HPDE6-E6E7 (cell line): ENCODE measurements at regions not wholly inside any gene's neighbourhood (a gene's known extent, or its start where the extent isn't known, plus 50 kb on each side); places are given as distances from the start of the nearest gene placed in this dataset.
"Not testable (repeated sequence)": the region's sequence is repeated elsewhere in the genome, so short reads cannot be mapped to it uniquely, and the experiment has no call there.

Experiments used
- DNase-seq: peaks from one replicate; pipeline ENCODE4 v3.0.0; 2011; ENCODE audit warnings: missing footprints; ENCODE audit errors: extremely low spot score

DNA sequence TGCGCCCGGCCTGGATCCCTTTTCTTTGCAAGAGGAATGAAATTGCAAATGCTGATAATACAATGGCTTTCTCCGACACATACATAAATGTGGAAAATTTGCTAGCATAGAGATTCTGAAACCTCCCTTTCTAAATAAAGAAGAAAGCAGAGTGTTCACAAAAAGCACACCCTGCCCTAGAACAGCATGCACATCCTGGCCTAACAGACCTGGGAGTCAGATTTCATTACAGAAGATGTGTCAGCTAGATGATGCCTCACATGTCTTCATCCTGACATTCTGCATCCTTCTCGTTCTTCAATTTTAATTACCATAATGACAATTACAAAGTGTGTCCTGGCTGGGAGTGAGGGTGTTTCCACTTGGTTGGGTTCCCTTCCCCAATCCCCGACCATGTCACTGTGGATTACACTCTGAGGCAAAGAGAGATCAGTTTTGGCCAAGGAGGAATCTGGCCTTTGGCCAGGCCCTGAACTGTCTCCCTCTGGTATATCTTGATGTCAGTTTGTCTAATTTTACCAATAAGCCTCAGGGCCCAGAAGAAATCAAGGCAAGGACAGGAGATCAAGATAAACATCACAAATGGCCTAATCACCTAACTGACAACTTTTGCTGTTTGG is 104.9 kb upstream of the SPATA12 start:
- no peak for DNase-seq

DNA sequence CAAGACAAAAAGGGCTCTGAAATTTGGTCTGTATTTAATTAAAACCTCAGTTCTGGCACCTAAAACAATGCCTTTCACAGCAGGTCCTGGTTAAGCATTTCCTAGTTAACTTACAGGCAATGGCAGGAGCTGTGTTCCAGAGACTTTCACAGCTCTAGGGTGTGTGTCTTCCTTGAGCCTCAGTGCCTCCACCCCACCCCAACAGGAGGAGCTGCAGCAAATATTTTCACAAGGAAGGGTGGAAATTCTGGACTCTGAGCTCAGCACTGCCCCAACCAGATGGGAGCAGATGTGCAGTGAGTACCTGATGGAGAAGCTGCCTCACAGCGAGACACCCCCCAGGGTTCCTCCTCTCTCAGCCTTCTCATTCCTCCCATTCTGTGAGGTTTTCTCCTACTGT is 106.3 kb upstream of the SPATA12 start:
- DNase-seq, result no peak

- no peak for DNase-seq
Observed at GRCh38 chr3:56952846-56953245, 107.6 kb upstream of the SPATA12 start.

DNA sequence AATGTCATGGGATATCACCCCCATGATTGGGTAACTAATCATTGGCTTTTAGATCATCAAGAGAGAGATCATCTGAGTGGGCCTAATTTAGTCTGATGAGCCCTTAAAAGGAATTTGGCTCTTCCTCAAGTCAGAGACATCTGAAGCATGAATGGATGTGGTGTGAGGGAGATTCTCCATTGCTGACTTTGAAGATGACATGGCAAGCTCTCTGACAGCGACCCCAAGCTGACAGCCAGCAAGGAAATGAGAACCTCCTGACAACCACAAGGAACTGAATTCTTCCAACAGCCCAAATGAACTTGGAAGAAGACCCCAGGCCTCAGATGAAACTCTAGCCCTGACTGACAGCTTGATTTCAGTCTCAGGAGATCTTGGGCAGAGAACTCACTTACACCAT is 108.4 kb upstream of the SPATA12 start:
- DNase-seq, result no peak

DNA sequence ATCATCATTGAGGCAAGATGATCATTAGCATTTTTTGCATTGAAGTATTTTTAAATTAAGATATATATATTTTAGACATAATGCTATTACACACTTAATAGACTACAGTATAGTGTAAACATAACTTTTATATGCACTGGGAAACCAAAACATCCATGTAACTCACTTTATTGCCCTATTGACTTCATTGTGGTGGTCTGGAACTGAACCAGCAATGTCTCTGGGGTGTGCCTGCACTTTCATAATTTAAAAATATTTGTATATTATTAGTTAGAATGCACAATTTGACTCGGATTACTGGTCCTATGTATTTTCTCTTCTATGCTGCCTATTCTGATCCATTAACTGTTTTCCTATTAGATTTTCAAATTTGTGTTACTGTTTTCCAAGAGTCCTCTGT is 109.1 kb upstream of the SPATA12 start:
- no peak for DNase-seq

DNA sequence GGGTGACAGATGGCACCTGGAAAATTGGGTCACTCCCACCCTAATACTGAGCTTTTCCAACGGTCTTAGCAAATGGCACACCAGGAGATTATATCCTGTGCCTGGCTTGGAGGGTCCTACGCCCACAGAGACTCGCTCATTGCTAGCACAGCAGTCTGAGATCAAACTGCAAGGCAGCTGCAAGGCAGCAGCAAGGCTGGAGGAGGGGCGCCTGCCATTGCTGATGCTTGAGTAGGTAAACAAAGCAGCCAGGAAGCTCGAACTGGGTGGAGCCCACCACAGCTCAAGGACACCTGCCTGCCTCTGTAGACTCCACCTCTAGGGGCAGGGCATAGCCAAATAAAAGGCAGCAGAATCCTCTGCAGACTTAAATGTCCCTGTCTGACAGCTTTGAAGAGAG is 115.1 kb upstream of the SPATA12 start:
- not testable (repeated sequence) for DNase-seq

- no peak for DNase-seq
Observed at GRCh38 chr3:56942523-56942922, 117.9 kb upstream of the SPATA12 start.

DNA sequence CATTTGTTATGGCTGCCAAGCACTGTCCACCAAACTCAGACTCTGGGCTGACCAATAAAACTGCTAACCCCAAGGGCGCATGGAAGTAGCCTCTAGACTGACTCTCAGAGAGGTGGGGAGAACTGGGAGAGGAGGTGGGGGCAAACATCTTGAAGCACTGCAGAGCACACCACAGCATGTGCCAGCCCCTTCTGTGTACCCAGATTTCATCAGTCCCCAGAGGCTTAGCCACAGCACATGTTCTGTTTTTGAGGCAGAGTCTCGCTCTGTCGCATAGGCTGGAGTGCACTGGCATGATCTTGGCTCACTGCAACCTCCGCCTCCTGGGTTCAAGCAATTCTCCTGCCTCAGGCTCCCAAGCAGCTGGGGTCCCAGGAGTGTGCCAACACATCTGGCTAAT is 119.5 kb upstream of the SPATA12 start:
- DNase-seq, result no peak

GRCh38 chr3:56940321-56940720 is 120.1 kb upstream of the SPATA12 start:
- DNase-seq, result no peak

DNA sequence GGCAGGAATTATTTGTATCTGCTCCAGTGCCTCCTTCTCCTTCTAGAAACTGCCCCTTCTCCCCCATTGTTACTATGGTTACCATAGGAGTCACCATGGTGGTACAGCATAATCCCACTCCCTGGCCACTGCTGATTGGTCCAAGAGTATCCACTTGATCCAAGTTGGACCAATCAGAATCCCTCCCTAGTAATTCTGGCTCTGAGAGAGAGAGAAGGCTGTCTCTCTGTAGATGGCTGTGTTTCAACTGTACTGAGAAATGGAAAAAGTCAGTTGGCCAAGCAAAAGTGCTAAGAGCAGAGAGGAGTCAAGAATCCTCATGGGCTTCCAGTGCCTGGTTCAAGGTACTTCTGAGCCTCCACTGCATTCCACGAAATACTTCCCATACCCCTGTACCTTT is 120.6 kb upstream of the SPATA12 start:
- no peak for DNase-seq

DNA sequence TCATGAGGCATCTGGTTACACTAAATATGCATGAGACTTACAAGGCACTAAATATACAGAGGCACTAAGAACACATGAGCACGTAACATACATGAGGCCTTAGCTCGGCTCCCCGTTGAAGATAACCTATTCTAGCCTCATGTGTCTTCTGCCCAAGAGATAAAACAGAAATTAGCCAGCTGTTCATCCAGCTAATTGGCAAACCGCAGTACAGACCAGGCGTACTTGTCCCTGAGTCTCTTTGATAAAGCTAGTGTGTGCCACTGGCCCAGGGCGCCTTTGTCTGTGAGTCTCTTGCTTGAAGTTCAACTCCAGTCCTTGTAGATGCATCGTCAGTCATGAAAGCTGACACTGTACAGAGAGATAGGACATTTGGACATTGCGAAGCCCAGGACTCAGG is 121.9 kb upstream of the SPATA12 start:
- no peak for DNase-seq

GRCh38 chr3:56937580-56937979 is 122.9 kb upstream of the SPATA12 start:
- DNase-seq, result no peak

DNA sequence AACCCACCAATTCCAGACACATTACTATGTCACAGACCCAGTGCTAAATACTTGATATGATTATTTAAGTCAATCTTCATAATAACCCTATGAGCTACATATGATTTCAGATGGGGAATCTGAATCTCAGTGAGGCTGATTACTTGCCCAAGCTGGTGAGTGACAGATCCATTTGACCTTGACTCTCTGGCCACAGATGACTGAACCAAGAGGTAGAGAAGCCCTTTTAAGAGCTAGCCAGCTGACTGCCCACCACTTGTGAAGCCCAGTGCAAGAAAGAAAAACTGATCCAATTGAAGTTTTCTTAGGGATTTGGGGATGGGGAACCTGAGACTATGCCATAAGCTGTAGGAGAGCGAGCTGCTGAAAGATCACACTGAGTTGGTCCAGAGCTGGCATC is 124.7 kb upstream of the SPATA12 start:
- no peak for DNase-seq

DNA sequence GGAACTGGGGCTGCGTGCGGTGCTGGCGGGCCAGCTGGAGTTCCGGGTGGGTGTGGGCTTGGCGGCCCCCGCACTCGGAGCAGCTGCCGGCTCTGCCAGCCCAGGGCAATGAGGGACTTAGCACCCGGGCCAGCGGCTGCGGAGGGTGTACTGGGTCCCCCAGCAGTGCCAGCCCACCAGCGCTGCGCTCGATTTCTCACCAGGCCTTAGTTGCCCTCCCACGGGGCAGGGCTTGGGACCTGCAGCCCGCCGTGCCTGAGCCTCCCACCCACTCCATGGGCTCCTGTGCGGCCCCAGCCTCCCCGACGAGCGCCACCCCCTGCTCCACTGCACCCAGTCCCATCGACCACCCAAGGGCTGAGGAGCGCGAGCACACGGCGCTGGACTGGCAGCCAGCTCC is 126.0 kb upstream of the SPATA12 start:
- not testable (repeated sequence) for DNase-seq

DNA sequence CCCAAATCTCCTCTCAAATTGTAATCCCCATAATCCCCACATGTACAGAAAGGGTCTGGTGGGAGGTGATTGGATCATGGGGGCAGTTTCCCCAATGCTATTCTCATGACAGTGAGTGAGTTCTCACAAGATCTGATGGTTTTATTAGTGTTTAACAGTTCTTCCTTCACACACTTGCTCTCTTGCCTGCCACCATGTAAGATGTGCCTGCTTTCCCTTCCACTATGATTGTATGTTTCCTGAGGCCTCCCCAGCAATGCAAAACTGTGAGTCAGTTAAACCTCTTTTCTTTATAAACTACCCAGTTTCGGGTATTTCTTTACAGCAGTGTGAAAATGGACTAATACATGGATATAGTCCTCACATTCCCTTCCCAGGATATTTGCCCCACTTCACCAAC is 126.7 kb upstream of the SPATA12 start:
- DNase-seq, result no peak

DNA sequence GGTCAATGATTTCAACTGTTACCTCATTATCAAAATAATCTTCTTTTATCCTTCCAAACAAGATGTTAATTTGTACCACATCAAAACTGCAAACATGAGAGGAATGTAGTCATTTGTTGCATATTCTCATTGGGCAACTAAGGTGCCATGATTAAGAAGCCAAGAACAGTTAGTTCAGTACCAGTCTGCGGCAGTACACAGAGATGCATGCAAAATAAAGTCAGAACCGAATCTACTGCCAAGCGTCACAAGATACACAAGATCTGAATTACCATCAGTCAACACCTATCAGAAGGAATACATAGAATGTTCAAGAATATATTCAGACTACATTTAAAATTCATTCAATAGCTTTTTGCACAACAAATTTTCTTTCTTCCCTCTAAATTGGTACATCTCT is 127.6 kb upstream of the SPATA12 start:
- DNase-seq, result no peak

- no peak for DNase-seq
Observed at GRCh38 chr3:56931836-56932235, 128.6 kb upstream of the SPATA12 start.

DNA sequence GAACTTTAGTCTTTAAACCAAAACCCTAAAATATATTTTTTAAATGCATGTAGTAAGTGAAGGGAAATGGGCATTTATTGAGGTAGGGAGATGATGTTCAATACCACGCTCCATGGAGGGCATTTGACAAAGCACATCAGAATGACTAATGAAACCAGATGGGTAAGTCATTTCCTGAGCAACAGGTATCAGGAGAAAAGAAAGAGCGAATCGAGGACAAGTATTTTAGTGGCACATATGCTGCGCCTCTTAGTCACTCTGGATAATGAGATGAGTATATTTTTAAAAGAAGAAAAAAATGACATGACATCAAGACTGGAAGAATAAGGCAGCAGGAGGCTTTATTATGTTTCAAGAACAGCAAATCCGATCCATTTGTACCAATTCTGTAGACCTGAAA is 129.0 kb upstream of the ARHGEF3 start:
- peak; percentile 6 for DNase-seq

- no peak for DNase-seq
Observed at GRCh38 chr3:56929809-56930615, 128.3 kb upstream of the ARHGEF3 start.

DNA sequence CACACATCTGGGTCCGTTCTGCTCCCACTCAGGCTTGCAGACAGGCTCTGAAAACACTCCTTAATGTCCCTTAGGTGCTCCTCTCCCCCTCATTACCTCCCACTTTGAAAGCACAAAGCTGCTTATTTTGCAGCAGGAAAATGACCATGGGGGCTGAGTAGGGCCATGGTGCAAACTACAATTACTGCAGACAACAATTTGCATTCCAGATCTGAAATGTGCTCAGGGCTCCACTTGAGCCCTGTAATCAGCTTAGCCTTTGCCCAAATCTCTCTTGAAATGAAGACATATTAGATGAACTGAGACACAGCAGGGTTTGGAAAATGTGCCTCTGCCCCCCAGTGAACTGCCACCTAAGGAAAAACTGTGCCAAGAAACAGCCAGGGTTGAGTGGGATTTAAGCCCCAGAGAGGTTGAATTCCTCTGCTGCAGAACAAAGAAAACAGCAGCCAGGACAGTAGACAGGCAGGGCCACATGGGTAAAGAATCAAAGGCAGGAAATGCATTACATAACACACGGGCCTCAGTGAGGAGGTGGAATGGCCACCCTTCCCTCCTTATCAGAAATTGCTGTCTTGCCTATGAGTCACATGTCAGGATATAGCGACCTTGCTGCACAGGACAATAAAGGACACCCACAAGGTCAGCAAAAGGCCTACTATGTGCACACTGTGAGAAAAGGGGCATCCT is 126.8 kb upstream of the ARHGEF3 start:
- DNase-seq, result no peak

DNA sequence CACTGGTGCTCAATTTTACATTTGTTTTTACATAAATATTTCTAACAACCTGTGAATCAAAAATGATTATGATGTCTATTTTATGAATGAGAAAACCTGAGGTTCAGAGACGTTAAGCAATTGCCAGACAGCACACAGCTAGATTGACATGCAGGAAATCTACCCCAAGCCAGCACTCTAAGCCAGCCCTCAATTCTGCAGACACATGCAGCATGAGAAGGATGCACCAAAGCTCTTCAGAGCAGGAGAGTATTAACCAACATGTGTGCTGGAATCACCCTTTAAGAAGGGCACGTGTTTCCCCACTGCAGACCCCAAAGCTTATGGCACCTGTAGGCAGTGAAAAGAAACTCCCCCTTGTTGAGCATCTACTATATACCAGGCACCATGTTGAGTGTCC is 126.1 kb upstream of the ARHGEF3 start:
- DNase-seq, result no peak

DNA sequence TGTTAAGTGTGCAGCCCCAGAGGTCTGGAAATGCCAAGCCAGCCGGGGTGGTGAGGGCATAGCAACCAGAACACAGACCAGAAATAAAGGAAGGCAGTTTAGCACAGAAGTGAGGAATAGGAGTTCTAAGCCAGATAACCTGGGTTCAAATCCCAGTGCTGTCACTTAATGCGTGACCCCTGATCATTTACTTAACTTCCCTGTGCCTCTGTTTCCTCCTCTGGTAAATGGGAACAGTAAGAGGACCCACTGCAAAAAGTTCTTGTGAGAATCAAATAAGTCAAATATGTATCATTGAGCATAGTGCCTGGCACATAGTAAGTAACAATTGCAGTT is 125.2 kb upstream of the ARHGEF3 start:
- DNase-seq, result no peak

GRCh38 chr3:56926243-56926946 is 124.6 kb upstream of the ARHGEF3 start:
- no peak for DNase-seq
